CD8-positive, alpha-beta memory T cell (primary cell): ENCODE measurements at regions not wholly inside any gene's neighbourhood (a gene's known extent, or its start where the extent isn't known, plus 50 kb on each side); places are given as distances from the start of the nearest gene placed in this dataset.
"Not testable (repeated sequence)": the region's sequence is repeated elsewhere in the genome, so short reads cannot be mapped to it uniquely, and the experiment has no call there.

Experiments
- CTCF ChIA-PET: fragments of 350-600 bp; sonication (Branson Sonifier 250); formaldehyde crosslinking; loops from one replicate; lab custom pipeline; 2021; ENCODE audit warnings: antibody characterized with exemption; lab: Charles Lee
- POLR2A ChIA-PET: fragments of 350-600 bp; sonication (Branson Sonifier 250); formaldehyde crosslinking; loops from one replicate; lab custom pipeline; 2021; ENCODE audit warnings: antibody characterized with exemption; lab: Charles Lee
- DNase-seq, 5 donors: peaks; one replicate each; pipeline versions ENCODE4 v3.0.0 to v3.0.0-alpha.2; 2020 to 2022; ENCODE audit warnings: mixed read lengths in 1 of 5
- H3K27ac ChIP-seq: one replicate; pipeline ENCODE4 v1.7.0; 2013; ENCODE audit warnings: low read depth, mild to moderate bottlenecking, low read length, moderate library complexity
- H3K27me3 ChIP-seq: 2 replicates; pipeline ENCODE4 v1.7.0; 2013; ENCODE audit warnings: low read length, mild to moderate bottlenecking; ENCODE audit not compliant: insufficient read depth, poor library complexity, severe bottlenecking
- H3K36me3 ChIP-seq: 2 replicates; pipeline ENCODE4 v1.7.0; 2013; ENCODE audit warnings: mild to moderate bottlenecking, low read length, moderate library complexity; ENCODE audit not compliant: insufficient read depth
- H3K4me1 ChIP-seq: 2 replicates; pipeline ENCODE4 v1.7.0; 2013; ENCODE audit warnings: mild to moderate bottlenecking, low read length, moderate library complexity; ENCODE audit not compliant: insufficient read depth
- H3K4me3 ChIP-seq: 2 replicates; pipeline ENCODE4 v1.7.0; 2013; ENCODE audit warnings: mild to moderate bottlenecking, low read length
- H3K9me3 ChIP-seq: 2 replicates; pipeline ENCODE4 v1.7.0; 2013; ENCODE audit warnings: mild to moderate bottlenecking, low read length
- H3K27ac Mint-ChIP-seq, 8 donors: one replicate each; pipeline ENCODE4 v1.8.0; 2020 to 2021; ENCODE audit warnings: mixed read lengths in 8 of 8, mild to moderate bottlenecking in 6 of 8, inconsistent platforms in 3 of 8, moderate library complexity in 3 of 8
- H3K27me3 Mint-ChIP-seq, 2 donors: one replicate each; pipeline ENCODE4 v1.8.0; 2020 to 2021; ENCODE audit warnings: mixed read lengths in 2 of 2, mild to moderate bottlenecking in 1 of 2, moderate library complexity in 1 of 2
- H3K36me3 Mint-ChIP-seq, 3 donors: one replicate each; pipeline ENCODE4 v1.8.0; 2020 to 2021; ENCODE audit warnings: mixed read lengths in 3 of 3, inconsistent platforms in 1 of 3, mild to moderate bottlenecking in 1 of 3
- H3K4me1 Mint-ChIP-seq, 3 donors: one replicate each; pipeline ENCODE4 v1.8.0; 2020 to 2021; ENCODE audit warnings: mixed read lengths in 3 of 3, inconsistent platforms in 1 of 3, mild to moderate bottlenecking in 1 of 3
- H3K4me3 Mint-ChIP-seq, 7 donors: one replicate each; pipeline ENCODE4 v1.8.0; 2020 to 2021; ENCODE audit warnings: mixed read lengths in 7 of 7, mild to moderate bottlenecking in 6 of 7, moderate library complexity in 4 of 7, inconsistent platforms in 2 of 7
- H3K9me3 Mint-ChIP-seq, 5 donors: one replicate each; pipeline ENCODE4 v1.8.0; 2020 to 2022; ENCODE audit warnings: mixed read lengths in 5 of 5, mild to moderate bottlenecking in 3 of 5, moderate library complexity in 2 of 5, inconsistent platforms in 1 of 5

- H3K27me3 ChIP-seq: no peaks in the 10 kb centered on the region
- Mint-ChIP-seq H3K9me3 (peaks cover 0 to 23% (median 2%) of the 10 kb centered on the region in 5 donors), H3K4me3 (no peak overlapping the region), H3K36me3 (no peaks in the 10 kb centered on the region), H3K27me3 (no peaks in the 10 kb centered on the region), H3K27ac (no peak overlapping the region), H3K4me1 (no peaks in the 10 kb centered on the region)
- H3K4me1 ChIP-seq: no peaks in the 10 kb centered on the region
- H3K36me3 ChIP-seq: no peaks in the 10 kb centered on the region
- H3K27ac ChIP-seq: no peak overlapping the region
- CTCF ChIA-PET: no interaction called here
- POLR2A ChIA-PET: no interaction called here
- DNase-seq: no peak
- H3K4me3 ChIP-seq: no peak overlapping the region
- H3K9me3 ChIP-seq: no peaks in the 10 kb centered on the region
Observed at GRCh38 chr2:211204456-211204855, 648.1 kb downstream of the CPS1 start.

- H3K4me3 Mint-ChIP-seq: no peak overlapping the region
- no peaks in the 10 kb centered on the region for H3K27me3 ChIP-seq
- H3K4me3 ChIP-seq: no peak overlapping the region
- no peaks in the 10 kb centered on the region for H3K4me1 Mint-ChIP-seq
- no peaks in the 10 kb centered on the region for H3K4me1 ChIP-seq
- CTCF ChIA-PET: no interaction called here
- no peak for DNase-seq
- H3K27ac Mint-ChIP-seq: no peak overlapping the region
- POLR2A ChIA-PET: no interaction called here
- H3K36me3 Mint-ChIP-seq: no peaks in the 10 kb centered on the region
- peaks cover 0 to 23% (median 2%) of the 10 kb centered on the region in 5 donors for H3K9me3 Mint-ChIP-seq
- H3K27ac ChIP-seq: no peak overlapping the region
- H3K27me3 Mint-ChIP-seq: no peaks in the 10 kb centered on the region
- H3K36me3 ChIP-seq: no peaks in the 10 kb centered on the region
- H3K9me3 ChIP-seq: no peaks in the 10 kb centered on the region
Observed at GRCh38 chr2:211204902-211205301, 648.5 kb downstream of the CPS1 start.

- Histone ChIP-seq H3K9me3 (no peaks in the 10 kb centered on the region), H3K27ac (no peak overlapping the region), H3K36me3 (no peaks in the 10 kb centered on the region), H3K4me3 (no peak overlapping the region), H3K4me1 (no peaks in the 10 kb centered on the region), H3K27me3 (no peaks in the 10 kb centered on the region)
- ChIA-PET CTCF (no interaction called here), POLR2A (no interaction called here)
- Mint-ChIP-seq H3K27me3 (no peaks in the 10 kb centered on the region), H3K4me3 (no peak overlapping the region), H3K9me3 (peaks cover 0 to 23% (median 2%) of the 10 kb centered on the region in 5 donors), H3K4me1 (no peaks in the 10 kb centered on the region), H3K27ac (no peak overlapping the region), H3K36me3 (no peaks in the 10 kb centered on the region)
- no peak for DNase-seq
Observed at GRCh38 chr2:211205358-211205757, 649.0 kb downstream of the CPS1 start.

- no peak for DNase-seq
- H3K9me3 Mint-ChIP-seq: peaks cover 0 to 22% (median 2%) of the 10 kb centered on the region in 5 donors
- ChIA-PET POLR2A (no interaction called here), CTCF (no interaction called here)
- H3K27ac ChIP-seq: no peak overlapping the region
- H3K9me3 ChIP-seq: no peaks in the 10 kb centered on the region
- no peaks in the 10 kb centered on the region for H3K27me3 ChIP-seq
- H3K4me1 Mint-ChIP-seq: no peaks in the 10 kb centered on the region
- H3K4me1 ChIP-seq: no peaks in the 10 kb centered on the region
- no peaks in the 10 kb centered on the region for H3K36me3 ChIP-seq
- H3K4me3 Mint-ChIP-seq: no peak overlapping the region
- H3K27me3 Mint-ChIP-seq: no peaks in the 10 kb centered on the region
- no peaks in the 10 kb centered on the region for H3K36me3 Mint-ChIP-seq
- no peak overlapping the region for H3K4me3 ChIP-seq
- no peak overlapping the region for H3K27ac Mint-ChIP-seq
Observed at GRCh38 chr2:211205836-211206235, 649.4 kb downstream of the CPS1 start.

GRCh38 chr2:211216221-211216620 lies 659.8 kb downstream of the CPS1 start:
- Mint-ChIP-seq H3K4me1 (no peaks in the 10 kb centered on the region), H3K27ac (no peak overlapping the region), H3K9me3 (peaks cover 2 to 25% (median 3%) of the 10 kb centered on the region in 5 donors), H3K4me3 (no peak overlapping the region), H3K36me3 (no peaks in the 10 kb centered on the region), H3K27me3 (no peaks in the 10 kb centered on the region)
- Histone ChIP-seq H3K27me3 (no peaks in the 10 kb centered on the region), H3K36me3 (no peaks in the 10 kb centered on the region), H3K4me1 (no peaks in the 10 kb centered on the region), H3K27ac (no peak overlapping the region), H3K9me3 (no peaks in the 10 kb centered on the region), H3K4me3 (no peak overlapping the region)
- no peak for DNase-seq
- CTCF ChIA-PET: no interaction called here
- POLR2A ChIA-PET: no interaction called here

- H3K9me3 Mint-ChIP-seq: peaks cover 0 to 25% (median 3%) of the 10 kb centered on the region in 5 donors
- H3K4me3 ChIP-seq, DNase-seq, H3K27ac ChIP-seq, H3K4me1 ChIP-seq, POLR2A ChIA-PET, H3K9me3 ChIP-seq, H3K27me3 ChIP-seq, H3K27ac Mint-ChIP-seq, H3K36me3 Mint-ChIP-seq, CTCF ChIA-PET, H3K36me3 ChIP-seq, H3K4me3 Mint-ChIP-seq, H3K27me3 Mint-ChIP-seq, H3K4me1 Mint-ChIP-seq: not testable (repeated sequence)
Observed at GRCh38 chr2:211219548-211219947, 663.1 kb downstream of the CPS1 start.

GRCh38 chr2:211225784-211226183 lies 669.4 kb downstream of the CPS1 start:
- Histone ChIP-seq H3K36me3 (no peaks in the 10 kb centered on the region), H3K27ac (no peak overlapping the region), H3K4me1 (no peaks in the 10 kb centered on the region), H3K4me3 (no peak overlapping the region), H3K9me3 (no peaks in the 10 kb centered on the region), H3K27me3 (no peaks in the 10 kb centered on the region)
- H3K27ac Mint-ChIP-seq: no peak overlapping the region
- no peaks in the 10 kb centered on the region for H3K27me3 Mint-ChIP-seq
- no peak overlapping the region for H3K4me3 Mint-ChIP-seq
- no peaks in the 10 kb centered on the region for H3K4me1 Mint-ChIP-seq
- POLR2A ChIA-PET: no interaction called here
- peaks cover 0 to 7% (median 1%) of the 10 kb centered on the region in 5 donors for H3K9me3 Mint-ChIP-seq
- DNase-seq: no peak
- no peaks in the 10 kb centered on the region for H3K36me3 Mint-ChIP-seq
- CTCF ChIA-PET: no interaction called here

- Mint-ChIP-seq H3K9me3 (peaks cover 0 to 11% (median 3%) of the 10 kb centered on the region in 5 donors), H3K27ac (no peak overlapping the region), H3K4me1 (no peaks in the 10 kb centered on the region), H3K4me3 (no peak overlapping the region), H3K27me3 (no peaks in the 10 kb centered on the region), H3K36me3 (no peaks in the 10 kb centered on the region)
- no peak overlapping the region for H3K4me3 ChIP-seq
- H3K9me3 ChIP-seq: no peaks in the 10 kb centered on the region
- CTCF ChIA-PET: no interaction called here
- DNase-seq: no peak
- no peak overlapping the region for H3K27ac ChIP-seq
- H3K4me1 ChIP-seq: no peaks in the 10 kb centered on the region
- no peaks in the 10 kb centered on the region for H3K27me3 ChIP-seq
- POLR2A ChIA-PET: no interaction called here
- no peaks in the 10 kb centered on the region for H3K36me3 ChIP-seq
Observed at GRCh38 chr2:211228559-211228958, 672.2 kb downstream of the CPS1 start.
